ENCODE measurements at regions not wholly inside any gene's neighbourhood (a gene's known extent, or its start where the extent isn't known, plus 50 kb on each side); places are given as distances from the start of the nearest gene placed in this dataset.

DNA sequence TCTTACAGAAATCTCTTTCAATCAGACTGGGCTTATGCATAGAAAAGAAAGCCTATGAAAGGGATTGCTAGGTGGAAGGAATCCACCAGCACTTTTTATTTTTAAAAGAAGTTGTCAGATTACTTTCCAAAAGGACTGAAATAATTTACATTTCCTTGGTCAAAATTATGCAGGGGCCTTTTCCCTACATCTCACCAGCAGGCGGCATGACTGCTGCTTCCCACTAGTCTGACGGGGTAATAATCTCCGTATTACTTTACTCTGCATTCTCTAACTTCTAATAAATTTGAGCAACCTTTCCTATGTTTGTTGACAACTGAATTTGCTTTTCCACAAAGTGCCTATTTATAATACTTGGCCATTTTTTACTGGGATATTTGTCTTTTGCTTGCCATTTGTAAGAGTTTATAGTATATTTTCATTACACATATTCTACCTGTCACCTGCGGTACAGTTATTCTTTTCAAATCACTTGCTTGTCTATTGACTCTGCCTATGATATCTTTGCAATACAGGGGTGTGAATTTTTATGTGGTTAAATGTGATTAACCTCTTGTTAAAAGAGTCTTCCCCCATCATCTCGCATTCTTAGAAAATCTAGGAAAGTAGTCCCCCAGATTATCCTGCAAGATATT, 51.9 kb upstream of the USP47 start:
- no peaks in the 10 kb centered on the region for H4K20me1 ChIP-seq (ENCODE audit: control insufficient read depth, insufficient read depth, low read length, poor library complexity, severe bottlenecking)
- no peak for TF ChIP-seq EZH2 (IDR thresholded peaks at IDR 0.05; ENCODE audit: borderline replicate concordance, insufficient read depth, low read depth, low read length, poor library complexity, severe bottlenecking)
- TF ChIP-seq, protein P1, sequence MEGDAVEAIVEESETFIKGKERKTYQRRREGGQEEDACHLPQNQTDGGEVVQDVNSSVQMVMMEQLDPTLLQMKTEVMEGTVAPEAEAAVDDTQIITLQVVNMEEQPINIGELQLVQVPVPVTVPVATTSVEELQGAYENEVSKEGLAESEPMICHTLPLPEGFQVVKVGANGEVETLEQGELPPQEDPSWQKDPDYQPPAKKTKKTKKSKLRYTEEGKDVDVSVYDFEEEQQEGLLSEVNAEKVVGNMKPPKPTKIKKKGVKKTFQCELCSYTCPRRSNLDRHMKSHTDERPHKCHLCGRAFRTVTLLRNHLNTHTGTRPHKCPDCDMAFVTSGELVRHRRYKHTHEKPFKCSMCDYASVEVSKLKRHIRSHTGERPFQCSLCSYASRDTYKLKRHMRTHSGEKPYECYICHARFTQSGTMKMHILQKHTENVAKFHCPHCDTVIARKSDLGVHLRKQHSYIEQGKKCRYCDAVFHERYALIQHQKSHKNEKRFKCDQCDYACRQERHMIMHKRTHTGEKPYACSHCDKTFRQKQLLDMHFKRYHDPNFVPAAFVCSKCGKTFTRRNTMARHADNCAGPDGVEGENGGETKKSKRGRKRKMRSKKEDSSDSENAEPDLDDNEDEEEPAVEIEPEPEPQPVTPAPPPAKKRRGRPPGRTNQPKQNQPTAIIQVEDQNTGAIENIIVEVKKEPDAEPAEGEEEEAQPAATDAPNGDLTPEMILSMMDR (IDR thresholded peaks at IDR 0.05), result peak; percentile 42
- Mint-ChIP-seq H3K27ac (no peak overlapping the region), H3K9me3 (ENCODE audit: insufficient read depth) (no peaks in the 10 kb centered on the region), H3K4me1 (no peaks in the 10 kb centered on the region), H3K27me3 (peaks cover 33% of the 10 kb centered on the region), H3K4me3 (no peak overlapping the region)
- H3K79me2 ChIP-seq (ENCODE audit: control insufficient read depth, insufficient read depth, low read length), result no peaks in the 10 kb centered on the region
- peaks cover 0 to 7% (median 4%) of the 10 kb centered on the region in 4 experiments for H3K27me3 ChIP-seq (replicated peaks in 1 of 4; ENCODE audit: control extremely low read depth in 1 of 4, control insufficient read depth in 3 of 4, insufficient read depth in 4 of 4, low read length in 3 of 4)
- no peak overlapping the region for H3K4me3 ChIP-seq (ENCODE audit: control extremely low read depth in 1 of 5, extremely low read depth in 1 of 5, insufficient read depth in 1 of 5, low read depth in 2 of 5, low read length in 4 of 5)
- DNase-seq, result peak; percentile 13
- no peak overlapping the region for H2AFZ ChIP-seq (ENCODE audit: insufficient read depth, low read depth, low read length, poor library complexity, severe bottlenecking)
- ChIA-PET CTCF (no interaction called here), POLR2A (no interaction called here)
- no peak overlapping the region for H3K27ac ChIP-seq (ENCODE audit: low read length in 2 of 2)
- intact Hi-C loops (cut with micrococcal nuclease), result loop anchor here (5.0 to 10.0 kb wide), 2 partner anchors 145 to 1018 kb away; no protein-coding TSS in a partner anchor
- WGBS (ENCODE audit: insufficient coverage), result 44% methylated on average over 3 of the region's 5 CpGs
- H3K9ac ChIP-seq (ENCODE audit: low read length), result no peak overlapping the region
- no peak overlapping the region for H3K4me2 ChIP-seq (replicated peaks; ENCODE audit: low read depth, low read length, poor library complexity, severe bottlenecking)
- H3K36me3 ChIP-seq (replicated peaks in 1 of 2; ENCODE audit: control extremely low read depth in 1 of 2, control insufficient read depth in 1 of 2, extremely low read depth in 1 of 2, insufficient read depth in 2 of 2, low read length in 1 of 2), result no peaks in the 10 kb centered on the region
- no peak for ATAC-seq (ENCODE audit: low read depth)
- H3K4me1 ChIP-seq (ENCODE audit: control insufficient read depth in 2 of 2, insufficient read depth in 2 of 2, low read length in 2 of 2), result no peaks in the 10 kb centered on the region
- no peaks in the 10 kb centered on the region for H3K9me3 ChIP-seq (ENCODE audit: control extremely low read depth in 1 of 3, control insufficient read depth in 2 of 3, insufficient read depth in 1 of 3, low read length in 2 of 3)

- H3K4me1 Mint-ChIP-seq, result no peaks in the 10 kb centered on the region
- H3K9me3 Mint-ChIP-seq (ENCODE audit: insufficient read depth), result no peaks in the 10 kb centered on the region
- Histone ChIP-seq H3K27ac (ENCODE audit: low read length in 2 of 2) (no peak overlapping the region), H3K4me3 (ENCODE audit: control extremely low read depth in 1 of 5, extremely low read depth in 1 of 5, insufficient read depth in 1 of 5, low read depth in 2 of 5, low read length in 4 of 5) (no peak overlapping the region), H3K4me1 (ENCODE audit: control insufficient read depth in 2 of 2, insufficient read depth in 2 of 2, low read length in 2 of 2) (no peaks in the 10 kb centered on the region), H4K20me1 (ENCODE audit: control insufficient read depth, insufficient read depth, low read length, poor library complexity, severe bottlenecking) (no peaks in the 10 kb centered on the region), H3K79me2 (ENCODE audit: control insufficient read depth, insufficient read depth, low read length) (no peaks in the 10 kb centered on the region), H3K27me3 (replicated peaks in 1 of 4; ENCODE audit: control extremely low read depth in 1 of 4, control insufficient read depth in 3 of 4, insufficient read depth in 4 of 4, low read length in 3 of 4) (peaks cover 0 to 10% (median 3%) of the 10 kb centered on the region in 4 experiments), H3K36me3 (replicated peaks in 1 of 2; ENCODE audit: control extremely low read depth in 1 of 2, control insufficient read depth in 1 of 2, extremely low read depth in 1 of 2, insufficient read depth in 2 of 2, low read length in 1 of 2) (no peaks in the 10 kb centered on the region), H3K9me3 (ENCODE audit: control extremely low read depth in 1 of 3, control insufficient read depth in 2 of 3, insufficient read depth in 1 of 3, low read length in 2 of 3) (no peaks in the 10 kb centered on the region), H2AFZ (ENCODE audit: insufficient read depth, low read depth, low read length, poor library complexity, severe bottlenecking) (no peak overlapping the region), H3K4me2 (replicated peaks; ENCODE audit: low read depth, low read length, poor library complexity, severe bottlenecking) (no peak overlapping the region), H3K9ac (ENCODE audit: low read length) (no peak overlapping the region)
- DNase-seq (no peak), ATAC-seq (ENCODE audit: low read depth) (no peak)
- ChIA-PET CTCF (interaction anchor here (0.6 to 5.4 kb wide), 24 partner anchors 8 to 1531 kb away, joined by 3 to 106 read pairs (median 4); no protein-coding TSS in a partner anchor), POLR2A (no interaction called here)
- TF ChIP-seq, protein P1 (IDR thresholded peaks at IDR 0.05), result peak; percentile 54
- no peak for TF ChIP-seq EZH2 (IDR thresholded peaks at IDR 0.05; ENCODE audit: borderline replicate concordance, insufficient read depth, low read depth, low read length, poor library complexity, severe bottlenecking)
- WGBS (ENCODE audit: insufficient coverage), result 71% methylated on average over 7 of the region's 7 CpGs
- no peak overlapping the region for H3K27ac Mint-ChIP-seq
- peaks cover 33% of the 10 kb centered on the region for H3K27me3 Mint-ChIP-seq
- intact Hi-C loops (cut with micrococcal nuclease), result loop anchor here (5.0 kb wide), 1 partner anchor 1016 kb away; no protein-coding TSS in a partner anchor
- H3K4me3 Mint-ChIP-seq, result no peak overlapping the region
Observed at GRCh38 chr11:11788063-11788710, 53.6 kb upstream of the USP47 start.

Data from B cell (primary cell).